Activated effector memory CD4-positive, alpha-beta T cell treated with Interleukin-2 at 50 U/mL for 16 hours (primary cell): ENCODE measurements at regions not wholly inside any gene's neighbourhood (a gene's known extent, or its start where the extent isn't known, plus 50 kb on each side); places are given as distances from the start of the nearest gene placed in this dataset.

Experiments used
- DNase-seq: peaks from one replicate; pipeline ENCODE4 v3.0.0-alpha.2; 2020

GRCh38 chr2:146038014-146038413 lies 1518.1 kb upstream of the ZEB2 start:
- no peak for DNase-seq

GRCh38 chr2:146037334-146037870 lies 1517.5 kb upstream of the ZEB2 start:
- DNase-seq, result no peak

DNA sequence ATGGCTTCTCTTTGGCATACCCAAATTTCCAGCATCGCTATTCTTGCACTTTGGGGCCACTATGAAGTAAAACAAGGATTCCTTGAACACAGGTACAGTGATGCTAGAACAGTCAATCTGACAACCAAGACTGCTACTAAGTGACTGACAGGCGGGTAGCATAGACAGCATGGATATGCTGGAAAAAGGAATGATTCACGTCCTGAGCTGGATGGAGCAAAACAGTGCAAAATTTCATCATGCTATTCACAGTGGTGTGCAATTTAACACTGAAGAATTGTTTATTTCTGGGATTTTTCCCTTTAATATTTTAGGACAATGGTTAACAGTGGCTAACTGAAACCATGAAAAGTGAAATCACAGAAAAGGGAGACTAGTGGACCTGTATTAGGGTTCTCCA lies 1511.2 kb upstream of the ZEB2 start:
- DNase-seq, result no peak

GRCh38 chr2:146027156-146027555 lies 1507.2 kb upstream of the ZEB2 start:
- DNase-seq, result no peak

DNA sequence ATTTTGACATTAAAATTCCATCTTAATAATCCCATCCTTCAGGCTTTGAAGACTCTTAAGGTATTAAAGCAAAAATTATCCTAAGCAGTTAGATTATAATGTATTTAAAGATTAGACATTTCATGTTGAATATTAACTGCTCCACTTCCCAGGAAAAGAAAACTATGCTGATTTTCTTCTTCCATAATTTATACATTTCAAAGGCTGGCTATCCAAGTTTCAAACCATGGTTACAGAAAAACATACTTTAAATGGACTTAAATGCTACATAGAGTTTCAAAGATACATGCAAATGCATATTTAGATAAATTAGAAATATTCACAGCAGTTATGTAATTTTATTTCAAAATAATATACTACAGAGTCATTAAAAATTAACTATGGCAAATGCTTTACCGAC lies 1505.6 kb upstream of the ZEB2 start:
- DNase-seq, result no peak

DNA sequence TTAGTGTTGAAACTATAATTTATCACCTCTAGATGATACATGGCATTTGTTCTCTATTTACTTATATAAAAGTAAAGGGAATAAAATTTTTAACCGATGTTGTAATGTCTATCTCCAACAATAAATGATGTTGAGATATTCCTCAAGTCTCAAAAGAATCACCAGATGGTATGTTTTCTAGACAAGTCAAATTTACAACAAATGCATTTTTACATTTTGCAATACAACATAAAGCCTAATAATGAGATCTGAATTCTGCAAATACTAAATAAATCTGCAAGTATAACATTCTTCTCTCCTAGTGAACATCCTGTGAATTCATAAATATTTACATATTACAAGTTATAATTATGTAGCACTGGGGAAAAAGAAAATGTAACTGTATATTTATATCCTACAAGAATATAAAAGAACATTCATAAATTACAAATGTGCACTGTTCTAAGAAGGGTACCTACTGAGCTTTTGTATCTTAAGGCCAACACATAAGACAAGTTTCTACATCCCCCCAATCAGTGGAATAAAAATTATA lies 1504.4 kb upstream of the ZEB2 start:
- DNase-seq, result no peak

- DNase-seq, result no peak
Measured at GRCh38 chr2:146004462-146004861, 1484.5 kb upstream of the ZEB2 start.

DNA sequence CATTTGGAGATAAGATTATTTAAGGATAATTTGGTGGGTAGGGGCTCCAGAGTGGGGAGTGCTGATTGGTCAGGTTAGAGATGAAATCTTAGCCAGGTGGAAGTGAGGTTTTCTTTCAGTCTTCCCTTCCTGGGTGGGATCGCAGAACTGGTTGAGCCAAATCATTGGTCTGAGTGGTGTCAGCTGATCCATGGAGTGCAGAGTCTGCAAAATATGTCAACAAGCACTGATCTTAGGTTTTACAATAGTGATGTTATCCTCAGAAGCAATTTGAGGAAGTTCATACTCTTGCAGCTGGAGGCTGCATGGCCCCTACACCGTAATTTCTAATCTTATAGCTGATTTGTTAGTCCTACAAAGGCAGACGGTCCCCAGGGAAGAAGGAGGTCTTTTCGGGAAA lies 1483.4 kb upstream of the ZEB2 start:
- no peak for DNase-seq

DNA sequence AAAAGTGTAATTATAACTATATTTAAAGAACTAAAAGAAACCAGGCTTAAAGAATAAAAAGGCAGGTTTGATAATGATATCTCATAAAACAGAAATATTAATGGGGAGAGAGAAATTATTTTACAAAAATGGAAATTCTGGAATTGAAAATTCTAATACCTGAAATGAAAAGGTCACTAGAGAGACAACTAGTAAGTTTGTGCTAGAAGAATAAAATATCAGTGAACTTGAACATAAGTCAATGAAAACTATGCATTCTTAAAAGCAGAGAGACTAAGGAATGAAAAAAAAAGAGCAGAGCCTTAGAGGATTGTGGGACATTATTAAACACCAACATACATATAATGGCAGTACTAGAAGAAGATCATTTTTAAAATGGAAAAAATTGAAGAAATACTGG lies 1475.0 kb upstream of the ZEB2 start:
- DNase-seq, result no peak

DNA sequence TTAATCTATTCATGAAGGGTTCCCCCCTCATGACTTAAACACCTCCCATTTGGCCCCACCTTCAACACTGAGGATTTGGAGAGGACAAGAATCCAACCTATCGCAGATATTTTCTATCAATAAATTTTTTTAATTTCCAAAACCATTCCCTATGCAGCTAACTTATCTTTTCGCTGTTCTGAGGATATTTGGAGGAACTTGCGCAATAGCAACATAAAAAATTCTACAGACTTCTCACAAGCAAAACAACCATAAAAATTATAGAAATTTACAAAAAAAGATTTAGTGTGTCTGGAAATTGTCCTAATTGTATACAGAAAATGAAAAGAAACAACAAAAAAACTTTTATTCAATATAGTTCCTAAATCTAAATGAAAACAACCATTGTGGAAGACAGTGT lies 1472.7 kb upstream of the ZEB2 start:
- no peak for DNase-seq

DNA sequence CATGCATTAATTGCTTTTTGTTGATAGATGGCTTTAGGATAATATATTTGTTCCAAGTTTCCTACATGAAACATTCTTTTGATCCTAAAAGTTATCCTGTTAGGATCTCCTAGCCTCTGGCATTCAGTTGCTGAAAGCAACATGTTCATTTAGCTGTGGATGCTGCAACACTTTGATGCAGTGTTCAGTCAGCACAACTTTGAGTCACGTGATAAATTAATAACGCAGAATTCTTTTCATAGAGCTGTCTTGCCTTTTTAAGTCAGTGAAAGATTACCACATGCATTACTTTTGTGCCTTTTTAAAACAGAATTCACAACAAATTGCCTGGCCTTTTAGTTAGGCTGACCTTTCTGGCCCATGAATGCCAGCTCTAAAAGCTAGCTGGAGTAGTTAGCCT lies 1467.9 kb upstream of the ZEB2 start:
- no peak for DNase-seq

DNA sequence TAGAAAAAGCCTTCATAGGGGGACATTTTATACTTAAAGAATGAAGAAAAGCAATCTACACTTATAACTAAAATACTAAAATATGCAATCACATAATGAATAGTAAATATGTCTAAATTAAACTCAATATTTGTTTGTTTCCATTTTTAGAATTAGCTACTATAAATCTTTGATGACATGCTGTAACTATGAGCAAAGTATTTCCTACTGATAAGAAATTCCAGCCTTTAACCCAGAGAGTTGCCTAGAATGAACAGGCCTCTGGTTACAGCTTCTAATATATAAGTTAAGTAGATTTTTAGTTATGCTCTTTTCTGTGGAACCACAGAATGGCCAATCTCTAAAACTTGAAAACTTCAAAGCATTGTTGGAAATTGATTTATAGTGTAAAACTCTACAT lies 1465.6 kb upstream of the ZEB2 start:
- no peak for DNase-seq

DNA sequence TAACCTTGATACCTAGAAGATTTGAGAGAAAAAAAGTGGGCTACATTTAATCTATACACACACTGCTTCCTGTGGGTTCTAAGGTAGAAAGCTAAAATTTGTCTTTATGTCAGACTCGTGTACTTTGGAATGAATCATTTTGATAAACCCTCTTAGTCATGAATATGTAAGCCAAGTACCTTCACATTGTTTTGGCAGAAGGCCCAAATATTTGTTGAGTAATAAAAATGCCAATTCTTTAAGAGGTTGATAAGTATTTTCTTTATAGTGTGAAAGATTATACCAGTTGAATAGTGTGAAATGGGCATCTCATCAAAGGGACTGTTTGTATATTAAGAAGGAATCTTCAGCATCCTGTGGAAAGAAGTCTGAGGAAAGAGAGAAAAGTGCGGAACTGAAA lies 1464.7 kb upstream of the ZEB2 start:
- no peak for DNase-seq

GRCh38 chr2:145980318-145980717 lies 1460.4 kb upstream of the ZEB2 start:
- DNase-seq, result no peak

- DNase-seq, result no peak
Measured at GRCh38 chr2:145975406-145975805, 1455.5 kb upstream of the ZEB2 start.

DNA sequence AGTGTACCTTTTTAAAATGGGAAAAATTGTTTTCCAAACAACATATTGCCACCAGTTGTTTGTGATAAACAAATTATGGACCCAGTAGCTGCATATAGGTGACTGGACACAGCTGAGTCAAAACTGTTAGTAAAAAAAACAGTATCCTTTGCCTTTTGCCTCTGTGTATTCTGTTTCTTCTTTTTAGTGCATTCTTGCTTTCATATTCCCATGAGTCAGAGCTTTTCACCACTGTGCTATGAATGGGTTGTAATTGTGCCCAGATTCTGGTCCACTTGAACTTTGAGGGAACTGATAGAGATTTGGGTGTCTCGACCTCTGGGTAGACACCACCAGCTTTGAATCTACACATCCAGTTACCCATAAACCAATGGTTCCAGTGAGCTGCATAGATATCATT lies 1441.9 kb upstream of the ZEB2 start:
- no peak for DNase-seq

- no peak for DNase-seq
Measured at GRCh38 chr2:145960479-145961163, 1440.7 kb upstream of the ZEB2 start.

DNA sequence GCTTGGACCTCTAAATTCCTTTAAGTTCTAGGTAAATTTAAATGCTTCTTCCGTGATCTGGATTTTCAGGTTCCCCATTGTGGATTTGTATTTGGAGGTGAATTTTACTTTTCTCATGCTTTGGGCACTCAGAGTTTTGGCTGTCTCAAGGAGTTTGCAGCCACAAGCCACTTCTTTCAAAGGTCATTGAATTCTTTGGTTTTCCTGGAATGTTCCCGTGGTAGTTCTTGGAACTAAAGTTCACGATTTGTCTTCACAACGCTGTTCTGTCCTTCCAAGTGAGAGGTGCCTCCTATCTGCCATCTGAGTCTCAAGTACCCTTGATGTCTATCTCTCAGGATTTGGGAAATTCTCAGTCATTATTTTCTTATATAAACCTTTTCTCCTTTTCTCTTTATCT lies 1438.7 kb upstream of the ZEB2 start:
- DNase-seq, result no peak

GRCh38 chr2:145957929-145958328 lies 1438.0 kb upstream of the ZEB2 start:
- DNase-seq, result no peak

DNA sequence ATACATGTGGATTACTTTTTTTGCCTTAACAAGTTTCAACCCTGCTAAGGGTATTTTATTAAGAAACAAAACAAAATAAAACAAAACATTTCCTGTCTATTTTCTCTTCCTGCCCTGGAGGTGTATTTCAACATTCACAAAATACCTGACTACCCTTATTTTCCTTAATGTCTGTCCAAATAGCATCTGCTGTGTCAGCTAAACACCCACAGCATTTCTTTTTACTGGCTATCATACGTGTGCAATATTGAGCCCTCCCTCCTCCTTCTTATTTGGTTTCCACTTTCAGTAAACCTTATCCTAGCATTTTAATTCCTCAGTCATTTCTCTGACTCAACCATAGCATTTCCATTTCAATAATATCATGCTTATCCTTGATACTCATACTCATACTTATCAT lies 1420.0 kb upstream of the ZEB2 start:
- no peak for DNase-seq

DNA sequence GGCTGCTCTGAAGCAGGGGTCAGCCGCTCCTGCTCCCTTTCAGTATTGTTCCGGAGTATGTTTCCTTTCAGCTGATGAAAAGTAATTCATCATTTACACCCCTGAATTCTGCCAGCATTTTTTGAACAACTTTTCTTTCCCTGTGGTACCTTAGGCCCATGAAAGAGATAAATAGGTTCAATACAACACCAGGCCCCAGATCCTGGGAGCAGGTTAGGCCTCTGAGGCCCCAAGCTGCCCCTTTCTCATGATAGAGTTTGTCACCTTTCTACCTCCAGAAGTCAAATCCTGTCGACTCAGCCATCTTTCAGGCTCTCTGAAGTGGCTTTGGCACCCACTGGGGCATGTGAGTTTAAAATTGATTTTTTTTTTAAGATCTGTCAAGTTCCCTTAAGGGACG lies 1415.1 kb upstream of the ZEB2 start:
- DNase-seq, result no peak

DNA sequence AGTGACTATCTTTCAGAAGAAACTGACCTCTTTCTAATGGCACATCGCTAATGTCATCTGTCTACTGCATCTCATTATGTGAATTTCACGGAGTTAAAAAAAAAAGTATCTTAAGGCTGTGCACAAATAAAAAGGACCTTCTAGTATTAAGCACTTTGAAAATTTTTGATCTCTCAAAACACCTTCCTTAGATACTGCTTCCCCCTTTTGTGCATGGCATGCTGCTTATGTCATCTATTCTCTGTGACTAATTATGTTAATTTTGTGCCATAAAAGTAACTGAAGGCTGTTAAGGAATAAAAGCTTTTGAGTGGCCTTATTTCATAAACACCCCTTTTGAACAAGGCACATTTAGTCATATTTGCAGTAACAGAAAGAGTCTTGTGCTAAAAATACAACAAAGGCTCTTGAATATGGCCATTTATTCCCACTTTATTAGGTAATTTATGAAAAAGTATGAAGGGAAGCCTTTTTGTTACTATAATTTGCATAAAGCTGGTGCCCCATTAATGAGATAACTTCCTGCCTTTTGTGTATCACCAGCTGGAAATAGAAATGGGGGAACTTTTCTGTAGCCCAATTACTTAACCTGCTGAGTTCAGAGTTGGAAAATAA lies 1412.0 kb upstream of the ZEB2 start:
- no peak for DNase-seq

DNA sequence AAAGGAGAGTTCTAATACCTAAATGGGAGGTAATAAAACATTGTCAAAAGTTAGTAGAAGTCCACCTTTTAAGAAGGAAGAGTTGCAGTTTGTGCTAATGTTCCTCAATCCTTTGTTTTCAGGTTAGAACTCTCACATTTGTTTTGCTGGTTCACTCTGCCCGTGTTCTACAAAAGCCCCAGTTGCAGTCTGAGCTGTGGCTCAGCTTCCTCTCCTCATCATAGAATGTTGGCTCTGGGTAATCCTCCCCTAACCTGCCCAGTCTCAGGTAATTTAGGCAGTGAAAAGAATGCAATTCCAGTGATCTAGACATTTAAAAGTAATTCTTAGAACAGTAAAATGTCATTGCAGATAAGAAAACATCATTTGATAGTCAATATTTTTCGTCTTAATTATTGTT lies 1410.4 kb upstream of the ZEB2 start:
- no peak for DNase-seq

DNA sequence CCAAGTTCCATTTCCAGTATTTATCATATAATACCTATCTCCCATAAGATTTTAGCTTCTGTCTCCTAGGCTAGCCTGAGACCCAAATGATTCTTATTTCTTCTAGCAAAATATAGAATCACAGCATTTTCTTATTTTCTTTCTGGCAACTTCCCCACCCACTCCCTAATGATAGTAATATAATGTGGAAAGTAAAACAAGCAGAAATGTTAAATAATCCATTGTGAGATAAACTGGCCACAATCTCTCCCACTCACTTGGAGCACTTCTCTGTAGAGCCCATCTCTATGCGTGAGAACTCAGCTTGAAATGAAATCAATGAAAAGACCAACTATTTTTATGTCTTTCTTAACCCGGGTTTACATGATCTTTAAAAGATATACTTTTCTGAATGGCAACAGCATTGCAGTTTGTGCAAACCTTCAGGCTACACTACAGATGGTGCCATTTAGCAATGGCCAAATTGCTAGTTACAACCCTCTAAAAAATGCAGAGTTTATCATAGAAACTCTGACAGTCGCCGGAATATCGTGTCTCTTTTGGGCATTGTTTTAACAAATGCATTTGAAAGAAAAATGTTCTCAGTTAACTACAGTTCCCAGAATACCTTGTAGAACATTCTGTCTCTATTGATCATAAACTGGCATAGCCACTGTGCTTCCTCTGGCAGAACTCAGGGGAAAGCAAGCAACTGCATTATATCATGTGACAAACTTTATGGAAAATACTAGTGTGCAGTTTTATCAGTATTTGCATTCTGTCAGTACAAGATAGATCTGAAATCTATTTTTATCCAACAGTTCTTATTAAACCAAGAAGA lies 1407.4 kb upstream of the ZEB2 start:
- DNase-seq, result no peak
